SK-N-MC (cell line): ENCODE measurements at regions not wholly inside any gene's neighbourhood (a gene's known extent, or its start where the extent isn't known, plus 50 kb on each side); places are given as distances from the start of the nearest gene placed in this dataset.

Experiments
- EZH2 ChIP-seq: fragments of 200-600 bp; sonication (generic); IDR thresholded peaks from one replicate; pipeline ENCODE4 v1.6.1; 2017; ENCODE audit warnings: antibody characterized with exemption
- FOXP2 ChIP-seq: optimal IDR thresholded peaks from 2 replicates; pipeline ENCODE3; 2011; ENCODE audit warnings: mild to moderate bottlenecking, moderate library complexity; ENCODE audit not compliant: insufficient read depth; ENCODE audit errors: extremely low read length, control extremely low read depth
- POLR2AphosphoS5 ChIP-seq: IDR thresholded peaks from 2 replicates; pipeline ENCODE4 v1.6.1; 2012; ENCODE audit warnings: mild to moderate bottlenecking, low read depth, low read length, borderline replicate concordance

DNA sequence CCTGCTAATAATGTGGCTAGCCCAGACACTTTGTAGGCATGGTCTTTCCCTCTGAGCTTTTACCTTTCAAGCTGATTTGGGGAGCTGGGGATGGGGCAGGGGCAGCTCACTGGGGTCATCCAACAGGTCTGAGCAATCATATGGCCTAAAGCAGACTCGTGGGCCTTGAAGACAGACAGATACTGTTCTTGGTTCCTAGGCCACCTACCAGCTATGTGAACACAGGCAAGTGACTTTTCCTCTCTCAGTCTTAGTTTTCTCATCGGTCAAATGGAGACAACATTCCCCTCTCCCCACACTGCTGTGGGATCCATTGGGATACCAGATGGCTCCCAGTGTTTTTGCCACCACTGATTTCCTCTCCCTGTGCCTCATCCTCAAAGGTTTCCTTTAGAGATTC, 181.8 kb downstream of the RRAGC start:
- TF ChIP-seq EZH2 (no peak), POLR2AphosphoS5 (no peak), FOXP2 (no peak)
